Retinal pigment epithelial cell (primary cell): ENCODE measurements at regions not wholly inside any gene's neighbourhood (a gene's known extent, or its start where the extent isn't known, plus 50 kb on each side); places are given as distances from the start of the nearest gene placed in this dataset.

ENCODE experiments used
- DNase-seq: peaks from one replicate; pipeline ENCODE4 v3.0.0-alpha.2; 2010; ENCODE audit warnings: low read depth
- H3K4me3 ChIP-seq: 2 replicates; pipeline ENCODE4 v1.5.1; 2011; ENCODE audit warnings: mild to moderate bottlenecking, low read length, control low read depth, moderate library complexity
- CTCF ChIP-seq: conservative IDR thresholded peaks from 2 replicates; pipeline ENCODE4 v1.5.1; 2011; ENCODE audit warnings: low read depth, low read length, control low read depth, inconsistent platforms

- TF ChIP-seq CTCF: no peak
- H3K4me3 ChIP-seq: no peak overlapping the region
Observed at GRCh38 chr11:44507491-44507890, 58.0 kb upstream of the CD82 start.

GRCh38 chr11:44507896-44508445 lies 57.5 kb upstream of the CD82 start:
- H3K4me3 ChIP-seq: no peak overlapping the region
- TF ChIP-seq CTCF: no peak
- DNase-seq: no peak

More at GRCh38 chr11:44507491-44507890, 58.0 kb upstream of the CD82 start:
- no peak for DNase-seq

- TF ChIP-seq CTCF: no peak
- H3K4me3 ChIP-seq: no peak overlapping the region
- DNase-seq: no peak
Observed at GRCh38 chr11:44509296-44509695, 56.2 kb upstream of the CD82 start.

GRCh38 chr11:44510372-44510771 lies 55.1 kb upstream of the CD82 start:
- no peak overlapping the region for H3K4me3 ChIP-seq
- DNase-seq: no peak
- no peak for TF ChIP-seq CTCF

- DNase-seq: no peak
- H3K4me3 ChIP-seq: no peak overlapping the region
- no peak for TF ChIP-seq CTCF
Observed at GRCh38 chr11:44512818-44513217, 52.6 kb upstream of the CD82 start.

GRCh38 chr11:44515048-44515447 lies 50.4 kb upstream of the CD82 start:
- no peak for TF ChIP-seq CTCF
- DNase-seq: no peak

More at GRCh38 chr11:44515048-44515447, 50.4 kb upstream of the CD82 start:
- no peak overlapping the region for H3K4me3 ChIP-seq
